Stimulated activated CD8-positive, alpha-beta memory T cell treated with anti-CD3 and anti-CD28 coated beads, Interleukin-7, amount 100 ng/mL, for 4 hours (primary cell): ENCODE measurements at regions not wholly inside any gene's neighbourhood (a gene's known extent, or its start where the extent isn't known, plus 50 kb on each side); places are given as distances from the start of the nearest gene placed in this dataset.
A peak's percentile ranks its signal among the peaks of the same experiment; 100 is the strongest.

Source experiments
- DNase-seq, 2 donors: peaks; one replicate each; pipeline ENCODE4 v3.0.0-alpha.2; 2020; ENCODE audit warnings: low read depth in 2 of 2

GRCh38 chr6:14731611-14732010, 514.3 kb upstream of the JARID2 start:
- no peak for DNase-seq

DNA sequence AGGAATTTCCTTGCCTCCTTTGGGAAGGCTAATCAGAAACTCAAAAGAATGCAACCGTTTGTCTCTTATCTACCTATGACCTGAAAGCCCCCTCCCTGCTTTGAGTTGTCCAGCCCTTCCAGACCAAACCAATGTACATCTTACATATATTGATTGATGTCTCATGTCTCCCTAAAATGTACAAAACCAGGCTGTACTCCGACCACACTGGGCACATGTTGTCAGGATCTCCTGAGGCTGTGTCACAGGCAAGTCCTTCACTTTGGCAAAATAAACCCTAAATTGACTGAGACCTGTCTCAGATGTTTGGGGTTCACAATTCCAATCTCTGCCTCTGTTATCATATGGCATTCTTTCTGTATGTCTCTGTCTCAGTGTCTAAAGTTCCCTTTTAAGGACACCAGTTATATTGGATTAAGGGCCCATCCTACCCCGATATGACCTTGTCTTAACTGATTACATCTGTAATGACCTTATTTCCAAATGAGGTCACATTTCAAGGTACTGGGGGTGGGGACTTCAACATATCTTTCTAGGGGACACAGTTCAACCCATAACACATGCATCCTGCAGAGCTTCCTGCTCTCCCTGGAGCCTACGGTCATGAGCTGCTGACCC, 513.5 kb upstream of the JARID2 start:
- DNase-seq = no peak

DNA sequence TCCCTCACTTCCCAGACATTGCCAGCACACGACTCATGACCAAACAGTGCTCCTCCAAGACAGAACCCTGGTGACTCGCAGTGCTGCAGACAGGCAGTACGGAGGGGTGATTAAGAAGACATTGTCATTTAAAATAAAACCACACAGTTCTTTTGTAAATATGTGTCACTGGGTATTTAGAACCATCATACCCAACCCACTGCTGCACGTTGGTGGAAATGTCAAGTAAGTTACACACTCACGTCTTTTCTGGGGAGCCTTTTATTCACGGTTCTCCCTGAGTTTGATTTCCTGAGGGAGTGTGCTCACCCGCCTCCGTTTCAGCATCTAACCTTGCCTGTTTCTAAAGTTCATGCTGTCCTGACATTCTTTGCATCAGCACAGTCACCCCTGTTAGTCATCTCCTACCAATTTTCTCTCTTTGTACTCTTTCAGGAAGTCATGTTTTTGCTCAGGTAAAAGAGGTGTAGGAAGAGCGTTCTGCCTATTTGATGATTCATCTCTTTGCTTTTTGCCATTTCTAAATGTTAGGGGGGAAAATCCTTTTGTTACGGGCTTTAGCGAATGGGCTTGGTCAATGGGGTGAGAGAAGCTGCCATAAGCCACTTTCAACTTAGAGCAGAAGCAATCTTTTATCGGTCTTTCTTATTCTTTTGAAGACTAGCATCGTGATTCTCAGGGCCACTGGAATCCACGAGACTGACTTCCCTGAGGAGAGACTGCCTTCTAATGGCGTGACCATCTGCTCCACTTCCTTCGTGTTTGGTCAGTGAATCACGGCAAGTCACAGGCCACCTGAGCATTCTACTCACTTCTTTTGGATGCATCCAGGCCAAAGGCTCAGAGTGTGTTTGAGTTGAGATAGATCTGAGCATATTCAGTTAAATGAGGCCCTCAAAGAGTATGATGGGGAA, 512.8 kb upstream of the JARID2 start:
- peak; percentile 55 to 67 for DNase-seq

GRCh38 chr6:14734052-14734415, 511.8 kb upstream of the JARID2 start:
- no peak for DNase-seq

DNA sequence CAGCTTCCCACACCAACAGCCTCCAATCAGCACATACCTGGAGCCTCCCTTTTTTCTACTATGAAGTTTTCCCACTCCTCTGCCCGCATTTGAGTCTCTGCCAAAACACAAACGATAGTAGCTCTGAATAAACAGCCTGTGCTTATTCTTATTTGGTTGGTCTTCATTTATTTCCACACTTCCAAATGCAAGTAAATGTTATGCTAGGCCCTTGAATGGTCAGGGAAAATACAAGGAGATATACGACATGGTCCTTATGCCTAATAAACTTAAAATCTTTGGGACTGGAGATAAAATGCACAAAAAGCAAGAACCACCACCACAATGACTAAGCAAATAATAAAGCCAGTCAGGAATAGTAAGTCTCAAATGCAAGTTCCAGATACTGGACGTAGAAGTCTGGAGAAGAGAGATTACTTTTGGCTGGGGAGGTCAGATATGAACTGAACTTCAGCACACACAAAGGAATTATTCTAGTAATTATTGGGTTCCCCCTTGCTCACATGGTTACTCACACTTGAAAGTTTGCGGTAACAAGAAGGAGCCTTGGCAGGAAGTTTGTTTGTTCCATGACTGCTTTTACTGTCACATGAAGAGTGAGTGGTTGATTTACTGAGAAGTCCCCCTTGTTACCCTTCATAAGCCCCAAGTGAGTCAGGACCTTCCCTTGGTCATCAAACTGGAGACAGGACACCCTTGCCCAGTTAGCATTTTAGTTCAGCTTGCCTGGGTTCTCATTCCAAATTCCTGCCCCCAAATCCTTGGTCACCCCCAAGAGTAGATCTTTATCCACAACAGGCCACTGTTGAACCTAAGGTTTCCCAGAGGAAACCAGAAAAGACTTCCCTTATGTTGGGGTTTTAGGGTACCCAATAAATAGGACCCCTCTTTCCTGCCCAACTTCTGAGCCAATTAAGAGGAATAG, 511.2 kb upstream of the JARID2 start:
- DNase-seq = peak in 1 of 2 donors; percentile 30

DNA sequence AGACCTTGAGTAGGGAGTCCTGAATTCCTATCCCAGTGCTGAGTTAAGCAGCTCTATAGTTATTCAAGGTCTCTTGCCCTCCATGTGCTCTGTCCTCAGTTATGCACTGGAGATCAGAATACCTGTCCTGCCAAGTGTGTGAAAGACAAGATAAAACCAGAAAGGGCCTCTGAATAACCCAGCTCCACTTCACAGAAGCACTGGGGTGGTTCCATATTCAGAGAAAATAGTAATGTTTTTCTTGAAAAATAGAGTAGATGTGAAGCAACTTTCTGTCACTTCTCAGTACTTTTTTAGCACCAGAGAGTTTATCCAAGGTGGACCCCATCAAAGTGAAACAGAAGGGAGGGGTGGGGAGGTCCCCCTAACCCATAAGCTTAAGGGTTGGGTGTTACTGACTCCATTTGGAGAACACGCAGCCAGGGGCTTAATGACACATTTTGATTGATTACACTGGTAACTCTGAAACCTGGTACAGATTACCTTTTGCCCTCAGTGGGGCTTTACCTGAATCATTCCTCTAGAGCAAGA, 509.8 kb upstream of the JARID2 start:
- DNase-seq = no peak

GRCh38 chr6:14736554-14736953, 509.3 kb upstream of the JARID2 start:
- no peak for DNase-seq

- no peak for DNase-seq
These were observed 507.4 kb upstream of the JARID2 start for GRCh38 chr6:14738497-14738896.

- no peak for DNase-seq
These were observed 506.9 kb upstream of the JARID2 start for GRCh38 chr6:14738933-14739332.

- no peak for DNase-seq
These were observed 506.0 kb upstream of the JARID2 start for GRCh38 chr6:14739827-14740226.

GRCh38 chr6:14742171-14742570, 503.7 kb upstream of the JARID2 start:
- no peak for DNase-seq

GRCh38 chr6:14742680-14743079, 503.2 kb upstream of the JARID2 start:
- DNase-seq = no peak

- DNase-seq = no peak
These were observed 502.8 kb upstream of the JARID2 start for GRCh38 chr6:14743144-14743473.

DNA sequence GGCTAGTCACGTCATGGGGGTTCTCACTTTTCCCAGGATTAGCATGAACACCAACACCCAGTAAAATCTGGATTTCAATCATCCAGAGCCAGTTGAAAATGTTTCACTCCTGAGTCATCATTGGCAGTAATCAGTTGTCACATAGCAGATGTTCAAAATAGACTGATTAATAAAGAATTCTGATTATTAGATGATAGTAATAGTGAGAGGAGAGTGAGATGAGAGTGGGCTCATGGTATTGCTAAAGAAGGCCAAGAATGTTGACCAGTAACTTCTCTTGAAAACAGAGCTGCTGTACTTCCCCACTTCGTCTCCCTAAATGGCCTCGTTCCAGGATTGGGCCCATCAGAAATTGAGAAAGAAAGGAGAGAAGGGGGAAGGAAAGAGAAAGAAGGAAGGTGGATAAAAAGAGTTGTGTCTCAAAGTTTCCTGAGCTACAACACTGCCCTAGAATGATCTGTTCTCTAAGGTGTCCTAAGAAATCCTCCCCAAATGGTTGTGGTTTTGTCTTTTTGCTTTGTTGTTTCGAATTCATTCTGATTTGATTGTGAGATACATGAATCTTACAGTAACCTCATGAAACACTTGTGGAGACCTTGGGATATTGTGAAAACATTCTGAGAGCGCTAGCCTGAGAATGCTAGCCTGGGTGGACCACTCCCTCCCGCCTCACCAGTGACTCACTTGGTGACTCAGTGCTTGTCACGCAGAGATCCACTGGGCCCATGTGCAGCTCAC, 502.2 kb upstream of the JARID2 start:
- DNase-seq = peak; percentile 76 to 81

GRCh38 chr6:14744212-14744556, 501.7 kb upstream of the JARID2 start:
- no peak for DNase-seq

GRCh38 chr6:14746139-14746837, 499.6 kb upstream of the JARID2 start:
- no peak for DNase-seq

GRCh38 chr6:14747881-14748520, 497.9 kb upstream of the JARID2 start:
- no peak for DNase-seq

DNA sequence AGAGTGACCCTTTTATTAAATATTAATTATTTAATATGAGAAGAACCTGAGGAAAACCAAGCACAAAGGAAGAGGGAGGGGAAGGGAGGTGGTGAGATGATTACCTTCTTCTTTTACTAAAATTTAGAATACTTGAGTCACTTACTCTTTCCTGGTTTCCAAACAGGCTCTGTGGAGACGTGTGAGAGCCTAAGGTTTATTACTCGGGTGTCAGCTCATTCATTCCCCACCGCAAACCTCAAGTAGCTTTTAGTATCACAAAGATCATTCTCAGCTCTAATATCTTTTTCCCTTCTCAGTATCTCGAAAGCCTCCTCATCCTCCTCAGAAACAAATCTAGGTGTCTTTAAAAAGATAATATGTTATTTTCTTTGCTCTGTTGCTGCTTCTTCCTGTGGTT, 497.2 kb upstream of the JARID2 start:
- no peak for DNase-seq

- DNase-seq = no peak
These were observed 495.7 kb upstream of the JARID2 start for GRCh38 chr6:14750059-14750661.

DNA sequence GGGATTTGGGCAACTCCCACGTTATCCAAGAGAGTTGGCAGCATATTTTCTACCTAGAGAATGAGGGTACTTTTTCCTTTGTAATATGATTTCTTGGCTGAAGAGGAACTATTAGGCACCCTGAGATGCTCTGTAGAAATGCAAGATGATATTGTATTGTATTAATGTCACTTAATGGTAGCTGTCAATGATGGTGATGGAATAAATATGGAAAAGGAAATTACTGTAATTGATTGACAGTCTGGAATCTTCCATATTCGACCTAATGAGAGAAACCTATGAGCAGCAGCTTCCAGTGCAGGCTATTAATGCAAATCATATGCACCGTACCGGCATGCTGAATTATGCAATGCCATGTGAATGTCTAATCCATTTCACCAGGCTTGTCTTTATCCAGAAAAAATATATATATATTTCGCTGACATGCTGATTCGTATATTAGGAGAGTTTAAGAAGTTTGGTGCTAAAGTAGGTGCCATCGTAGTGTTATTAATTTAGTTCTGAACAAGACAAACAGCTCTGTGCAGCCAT, 494.2 kb upstream of the JARID2 start:
- DNase-seq = no peak
